ENCODE measurements at regions not wholly inside any gene's neighbourhood (a gene's known extent, or its start where the extent isn't known, plus 50 kb on each side); places are given as distances from the start of the nearest gene placed in this dataset.
"Not testable (repeated sequence)": the region's sequence is repeated elsewhere in the genome, so short reads cannot be mapped to it uniquely, and the experiment has no call there.

GRCh38 chr5:39532511-39532910 lies 107.7 kb upstream of the DAB2 start:
- no peak for DNase-seq

DNA sequence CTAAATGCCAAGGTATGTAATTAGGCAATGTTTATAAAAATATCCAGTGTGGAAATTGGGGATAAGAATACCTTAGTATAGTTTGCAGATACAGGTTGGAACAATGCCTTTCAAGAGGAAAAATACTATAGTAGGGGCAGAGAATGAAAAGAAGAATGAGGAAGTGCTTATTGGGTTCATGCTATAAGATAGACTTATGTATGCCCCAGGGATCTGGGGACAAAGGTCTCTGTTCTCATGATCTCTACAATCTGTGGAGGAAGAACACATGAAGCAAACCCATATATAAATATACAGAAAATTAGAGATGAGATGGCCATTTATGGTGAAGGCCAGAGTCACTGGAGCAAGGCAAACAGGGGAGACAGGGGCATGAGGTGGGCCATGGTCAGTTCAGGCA lies 106.5 kb upstream of the DAB2 start:
- DNase-seq: no peak

- DNase-seq: no peak
Observed at GRCh38 chr5:39526914-39527477, 102.2 kb upstream of the DAB2 start.

DNA sequence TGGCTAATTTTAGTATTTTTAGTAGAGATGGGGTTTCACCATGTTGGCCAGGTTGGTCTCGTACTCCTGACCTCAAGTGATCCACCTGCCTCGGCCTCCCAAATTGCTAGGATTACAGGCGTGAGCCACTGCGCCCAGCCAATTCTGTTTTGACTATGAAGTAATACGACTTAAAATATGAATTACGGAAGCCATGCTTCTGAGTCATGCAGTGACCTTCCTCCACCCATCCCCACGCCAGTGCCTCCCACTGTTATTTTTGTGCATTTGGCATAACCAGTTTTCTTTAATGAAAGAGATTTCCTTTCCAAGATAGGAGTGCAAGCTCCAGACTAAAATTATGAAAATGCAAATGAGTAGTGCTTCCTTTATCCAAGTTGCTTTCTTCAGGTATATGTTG lies 101.0 kb upstream of the DAB2 start:
- DNase-seq: not testable (repeated sequence)

GRCh38 chr5:39525271-39525670 lies 100.5 kb upstream of the DAB2 start:
- DNase-seq: no peak

- DNase-seq: no peak
Observed at GRCh38 chr5:39523821-39524220, 99.0 kb upstream of the DAB2 start.

- no peak for DNase-seq
Observed at GRCh38 chr5:39521940-39522590, 97.3 kb upstream of the DAB2 start.

DNA sequence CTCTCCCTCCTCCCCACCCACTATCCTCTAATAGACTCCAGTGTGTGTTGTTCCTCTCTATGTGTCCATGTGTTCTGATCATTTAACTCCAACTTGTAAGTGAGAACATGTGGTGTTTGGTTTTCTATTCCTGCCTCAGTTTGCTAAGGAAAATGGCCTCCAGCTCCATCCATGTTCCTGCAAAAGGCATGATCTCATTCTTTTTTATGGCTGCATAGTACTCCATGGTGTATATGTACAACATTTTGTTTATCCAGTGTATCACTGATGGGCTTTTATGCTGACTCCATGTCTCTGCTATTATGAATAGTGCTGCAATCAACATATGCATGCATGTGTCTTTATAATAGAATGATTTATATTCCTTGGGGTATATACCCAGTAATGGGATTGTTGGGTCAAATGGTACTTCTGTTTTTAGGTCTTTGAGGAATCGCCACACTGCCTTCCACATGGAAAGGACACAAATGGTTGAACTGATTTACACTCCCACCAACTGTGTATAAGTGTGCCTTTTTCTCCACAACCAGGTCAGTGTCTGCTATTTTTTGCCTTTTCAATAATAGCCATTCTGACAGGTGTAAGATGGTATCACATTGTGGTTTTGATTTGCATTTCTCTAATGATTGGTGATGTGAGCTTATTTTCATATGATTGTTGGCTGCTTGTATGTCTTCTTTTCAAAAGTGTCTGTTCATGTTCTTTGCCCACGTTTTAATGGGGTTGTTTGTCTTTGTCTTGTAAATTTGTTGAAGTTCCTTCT lies 96.5 kb upstream of the DAB2 start:
- DNase-seq: no peak

GRCh38 chr5:39520232-39520572 lies 95.4 kb upstream of the DAB2 start:
- no peak for DNase-seq

DNA sequence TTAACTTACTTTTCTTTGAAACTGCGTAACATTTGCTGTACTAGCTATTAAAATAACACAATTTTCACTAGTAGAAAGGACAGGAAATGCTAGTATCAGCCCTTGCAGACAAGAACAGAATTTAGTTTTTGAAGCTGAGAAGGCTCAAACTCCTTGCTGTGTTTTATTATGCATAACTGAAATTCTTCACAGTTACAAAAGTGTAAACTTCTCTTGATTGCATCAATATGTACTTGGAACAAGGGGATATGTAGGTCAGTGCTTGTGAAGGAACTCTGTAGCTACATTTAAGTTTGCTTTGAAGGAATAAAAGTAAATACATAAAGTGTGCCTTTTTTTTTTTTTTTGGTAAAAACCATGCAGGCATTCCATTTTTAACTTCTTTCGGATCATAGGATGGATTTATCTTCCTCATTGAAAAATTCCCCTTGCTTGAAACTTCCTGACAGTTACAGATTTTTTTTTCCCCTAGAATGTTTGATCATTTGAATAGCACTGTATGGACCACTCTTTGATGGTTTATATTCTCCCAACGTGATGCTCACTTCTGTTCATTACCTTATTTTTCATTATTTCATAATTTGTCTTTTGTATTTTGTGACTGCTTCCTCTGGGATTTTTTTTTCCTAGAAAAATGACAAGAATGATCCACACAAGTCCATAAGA lies 94.9 kb upstream of the DAB2 start:
- no peak for DNase-seq

GRCh38 chr5:39519079-39519478 lies 94.3 kb upstream of the DAB2 start:
- DNase-seq: no peak

DNA sequence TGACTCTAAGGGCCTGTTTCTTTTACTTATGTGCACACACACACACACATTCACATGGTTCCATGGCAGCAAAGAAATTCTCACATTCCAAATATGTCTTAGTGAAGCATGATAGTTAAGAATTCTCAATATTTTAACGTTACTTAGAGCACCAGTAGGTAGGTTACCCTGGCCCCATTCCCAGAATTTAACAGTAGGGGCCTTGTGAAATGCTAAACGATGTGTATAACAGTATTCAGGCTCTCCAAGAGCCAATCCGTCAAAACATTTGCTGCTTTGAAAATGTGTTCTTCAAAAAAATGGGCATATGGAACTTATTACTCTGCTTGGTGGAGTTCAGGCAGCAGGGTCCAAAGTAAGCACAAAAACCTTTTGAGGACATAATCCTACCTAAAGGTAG lies 93.7 kb upstream of the DAB2 start:
- DNase-seq: no peak

DNA sequence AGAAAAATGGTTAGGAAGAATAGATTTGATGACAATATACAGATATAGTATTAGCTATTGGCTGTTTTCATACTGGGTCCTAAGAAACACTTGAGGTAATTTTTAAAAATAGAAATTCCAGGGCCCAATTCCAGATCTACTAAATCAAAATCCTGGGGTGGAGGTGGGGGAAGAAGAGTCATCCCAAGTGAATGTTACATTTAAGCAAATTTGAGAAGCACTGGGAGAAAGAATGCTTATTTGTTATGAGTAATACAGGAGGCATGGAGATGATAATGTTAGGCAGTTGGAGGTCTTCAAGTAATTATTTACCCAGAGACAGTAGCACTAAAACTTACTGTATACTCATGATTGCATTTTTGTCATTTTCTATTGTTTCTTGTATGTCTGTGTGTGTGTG lies 93.0 kb upstream of the DAB2 start:
- DNase-seq: no peak

- DNase-seq: no peak
Observed at GRCh38 chr5:39515881-39516280, 91.1 kb upstream of the DAB2 start.

- no peak for DNase-seq
Observed at GRCh38 chr5:39513236-39513635, 88.5 kb upstream of the DAB2 start.

GRCh38 chr5:39506211-39506610 lies 81.4 kb upstream of the DAB2 start:
- DNase-seq: no peak

DNA sequence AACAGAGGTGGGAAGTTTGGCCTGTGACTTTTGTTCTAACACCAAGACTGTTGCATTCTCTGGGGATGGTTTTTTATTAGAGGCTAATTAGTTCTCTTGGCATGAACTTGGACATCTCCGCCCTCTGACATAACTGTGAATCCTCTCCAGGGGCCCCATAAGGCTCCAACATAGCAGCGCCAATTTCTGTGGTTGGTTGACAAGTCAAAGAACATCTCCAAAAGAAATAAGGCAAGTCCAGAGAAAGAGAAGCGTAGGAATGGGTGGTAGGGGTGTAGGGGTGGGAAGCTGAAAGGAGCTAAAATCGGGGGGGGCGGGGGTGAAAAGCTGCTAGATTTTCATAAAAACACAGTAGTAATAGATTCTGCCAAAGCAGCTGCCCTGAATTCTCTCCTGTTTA lies 81.0 kb upstream of the DAB2 start:
- no peak for DNase-seq

GRCh38 chr5:39505363-39505762 lies 80.6 kb upstream of the DAB2 start:
- DNase-seq: no peak

- DNase-seq: no peak
Observed at GRCh38 chr5:39503155-39503554, 78.4 kb upstream of the DAB2 start.

- DNase-seq: no peak
Observed at GRCh38 chr5:39502704-39503103, 77.9 kb upstream of the DAB2 start.

GRCh38 chr5:39501397-39501796 lies 76.6 kb upstream of the DAB2 start:
- DNase-seq: no peak

DNA sequence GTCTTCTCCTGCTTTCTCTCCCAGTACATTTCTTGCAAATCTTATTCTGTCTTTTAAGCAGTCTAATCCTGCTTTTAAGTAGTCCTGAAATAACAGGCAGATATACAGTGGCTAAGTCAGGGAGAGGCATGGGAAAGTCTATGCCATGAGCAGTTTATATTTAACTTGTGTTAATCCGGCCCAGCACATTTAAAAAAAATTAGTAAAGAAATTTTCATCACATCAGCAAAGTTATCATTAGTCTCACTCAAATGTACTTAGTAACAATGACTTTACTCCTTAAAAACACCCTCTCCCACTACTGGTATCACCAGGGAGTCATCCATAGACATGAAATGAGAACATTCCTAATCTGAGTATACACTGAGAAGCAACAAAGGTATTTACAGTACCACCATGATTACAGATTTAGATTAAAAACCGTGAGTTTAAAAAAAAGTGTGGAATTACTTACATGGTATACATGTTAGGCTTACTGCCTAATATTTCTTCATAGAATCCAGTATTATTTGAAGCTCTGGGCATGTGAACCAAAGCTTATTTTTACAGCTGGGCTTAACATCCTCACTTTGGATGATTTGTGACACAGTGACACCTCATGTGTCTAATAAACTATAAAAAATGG lies 75.9 kb upstream of the DAB2 start:
- DNase-seq: no peak

- DNase-seq: no peak
Observed at GRCh38 chr5:39498278-39498952, 73.6 kb upstream of the DAB2 start.

Data from central memory CD4-positive, alpha-beta T cell (primary cell).